ENCODE measurements at regions not wholly inside any gene's neighbourhood (a gene's known extent, or its start where the extent isn't known, plus 50 kb on each side); places are given as distances from the start of the nearest gene placed in this dataset.

- TF ChIP-seq CTCF (optimal IDR thresholded peaks at IDR 0.05 in 1 of 3, IDR thresholded peaks at IDR 0.05 in 1 of 3, conservative IDR thresholded peaks at IDR 0.05 in 1 of 3; ENCODE audit: extremely low read depth in 1 of 3, insufficient read depth in 2 of 3, low read length in 3 of 3) (no peak), EZH2 (IDR thresholded peaks at IDR 0.05; ENCODE audit: low read length) (no peak)
These were observed 65.7 kb upstream of the CACHD1 start for GRCh38 chr1:64404202-64404601.
